HEK293 (cell line): ENCODE measurements at regions not wholly inside any gene's neighbourhood (a gene's known extent, or its start where the extent isn't known, plus 50 kb on each side); places are given as distances from the start of the nearest gene placed in this dataset.

Source experiments
- CTCF ChIA-PET: fragments of 350-600 bp; formaldehyde crosslinking; extraction: SDS; loops from one replicate; lab custom pipeline; 2021; ENCODE audit warnings: antibody characterized with exemption; lab: Yijun Ruan, JAX
- POLR2A ChIA-PET: fragments of 300-600 bp; formaldehyde crosslinking; extraction: SDS; loops from one replicate; lab custom pipeline; 2020; ENCODE audit warnings: antibody characterized with exemption, inconsistent platforms; lab: Yijun Ruan, JAX
- H3K27ac ChIP-seq: fragments of 200-500 bp; sonication (Bioruptor generic); 2 replicates; pipeline ENCODE4 v1.5.1; 2014; ENCODE audit warnings: low read depth, low read length, control low read depth, inconsistent platforms; ENCODE audit errors: extremely low read depth
- H3K36me3 ChIP-seq, 2 experiments: fragments of 200-500 bp in 1 of 2; sonication (Bioruptor generic) in 1 of 2; 1 replicate in 1 of 2; 2 replicates in 1 of 2; pipeline ENCODE4 v1.5.1; 2014 to 2017; ENCODE audit warnings: inconsistent platforms in 2 of 2, low read length in 2 of 2; ENCODE audit not compliant: control insufficient read depth in 2 of 2, insufficient read depth in 1 of 2
- H3K4me1 ChIP-seq: fragments of 200-500 bp; sonication (Bioruptor generic); 2 replicates; pipeline ENCODE4 v1.5.1; 2014; ENCODE audit warnings: mild to moderate bottlenecking, low read length, inconsistent platforms; ENCODE audit not compliant: control insufficient read depth, insufficient read depth
- H3K4me3 ChIP-seq: 2 replicates; pipeline ENCODE4 v1.5.1; 2011; ENCODE audit warnings: low read depth, mild to moderate bottlenecking, control low read depth, low read length, moderate library complexity
- H3K9me3 ChIP-seq: fragments of 200-500 bp; sonication (Bioruptor generic); 2 replicates; pipeline ENCODE4 v1.5.1; 2014; ENCODE audit warnings: low read depth, low read length, inconsistent platforms; ENCODE audit not compliant: control insufficient read depth, insufficient read depth
- KLF10 ChIP-seq: fragments of 450-650 bp; IDR thresholded peaks from 2 replicates; pipeline ENCODE4 v1.5.1; 2018; ENCODE audit warnings: missing biosample characterization, mild to moderate bottlenecking, missing genetic modification characterization
- OSR2 ChIP-seq: fragments of 450-650 bp; formaldehyde crosslinking; IDR thresholded peaks from 2 replicates; pipeline ENCODE4 v1.5.1; 2016; ENCODE audit warnings: missing biosample characterization, missing genetic modification characterization
- PRDM4 ChIP-seq: fragments of 450-650 bp; formaldehyde crosslinking; IDR thresholded peaks from 2 replicates; pipeline ENCODE4 v1.5.1; 2017; ENCODE audit warnings: missing biosample characterization, missing genetic modification characterization
- SP3 ChIP-seq: fragments of 450-650 bp; formaldehyde crosslinking; IDR thresholded peaks from 2 replicates; pipeline ENCODE4 v1.5.1; 2016; ENCODE audit warnings: missing biosample characterization, missing genetic modification characterization
- SP7 ChIP-seq: fragments of 450-650 bp; formaldehyde crosslinking; IDR thresholded peaks from 2 replicates; pipeline ENCODE4 v1.5.1; 2016; ENCODE audit warnings: missing biosample characterization, missing genetic modification characterization
- YY2 ChIP-seq: fragments of 450-650 bp; formaldehyde crosslinking; IDR thresholded peaks from 2 replicates; pipeline ENCODE4 v1.5.1; 2016; ENCODE audit warnings: missing biosample characterization, missing genetic modification characterization
- ZBTB44 ChIP-seq: fragments of 450-650 bp; IDR thresholded peaks from 2 replicates; pipeline ENCODE4 v1.5.1; 2018; ENCODE audit warnings: missing biosample characterization, mild to moderate bottlenecking, missing genetic modification characterization
- ZBTB7A ChIP-seq: fragments of 450-650 bp; formaldehyde crosslinking; IDR thresholded peaks from 2 replicates; pipeline ENCODE4 v1.5.1; 2016; ENCODE audit warnings: low read depth, missing biosample characterization, missing genetic modification characterization
- ZBTB8A ChIP-seq: fragments of 450-650 bp; formaldehyde crosslinking; IDR thresholded peaks from 2 replicates; pipeline ENCODE4 v1.5.1; 2016; ENCODE audit warnings: missing biosample characterization, missing genetic modification characterization
- ZNF10 ChIP-seq: fragments of 450-650 bp; formaldehyde crosslinking; IDR thresholded peaks from 2 replicates; pipeline ENCODE4 v1.5.1; 2017; ENCODE audit warnings: missing biosample characterization, missing genetic modification characterization
- ZNF18 ChIP-seq: fragments of 450-650 bp; formaldehyde crosslinking; IDR thresholded peaks from 2 replicates; pipeline ENCODE4 v1.5.1; 2016; ENCODE audit warnings: missing biosample characterization, missing genetic modification characterization
- ZNF221 ChIP-seq: fragments of 450-650 bp; formaldehyde crosslinking; IDR thresholded peaks from 2 replicates; pipeline ENCODE4 v1.5.1; 2017; ENCODE audit warnings: missing biosample characterization, missing genetic modification characterization, borderline replicate concordance
- ZNF362 ChIP-seq: fragments of 450-650 bp; formaldehyde crosslinking; IDR thresholded peaks from 2 replicates; pipeline ENCODE4 v1.5.1; 2016; ENCODE audit warnings: missing biosample characterization, missing genetic modification characterization
- ZNF394 ChIP-seq: fragments of 450-650 bp; formaldehyde crosslinking; IDR thresholded peaks from 2 replicates; pipeline ENCODE4 v1.5.1; 2016; ENCODE audit warnings: missing biosample characterization, missing genetic modification characterization, mild to moderate bottlenecking, moderate library complexity, borderline replicate concordance
- ZNF514 ChIP-seq: fragments of 450-650 bp; formaldehyde crosslinking; IDR thresholded peaks from 2 replicates; pipeline ENCODE4 v1.5.1; 2016; ENCODE audit warnings: missing biosample characterization, missing genetic modification characterization
- ZNF555 ChIP-seq: fragments of 450-650 bp; formaldehyde crosslinking; conservative IDR thresholded peaks from 2 replicates; pipeline ENCODE4 v1.5.1; 2017; ENCODE audit warnings: missing biosample characterization, mild to moderate bottlenecking, missing genetic modification characterization, inconsistent platforms
- ZNF558 ChIP-seq: fragments of 450-650 bp; formaldehyde crosslinking; IDR thresholded peaks from 2 replicates; pipeline ENCODE4 v1.5.1; 2016; ENCODE audit warnings: missing biosample characterization, missing genetic modification characterization
- ZNF629 ChIP-seq: fragments of 450-650 bp; formaldehyde crosslinking; IDR thresholded peaks from 2 replicates; pipeline ENCODE4 v1.5.1; 2017; ENCODE audit warnings: missing biosample characterization, missing genetic modification characterization
- ZNF658 ChIP-seq: fragments of 450-650 bp; formaldehyde crosslinking; IDR thresholded peaks from 2 replicates; pipeline ENCODE4; 2016; ENCODE audit warnings: missing biosample characterization, missing genetic modification characterization
- ZNF704 ChIP-seq: fragments of 450-650 bp; formaldehyde crosslinking; IDR thresholded peaks from 2 replicates; pipeline ENCODE4 v1.5.1; 2016; ENCODE audit warnings: missing biosample characterization, missing genetic modification characterization
- ZNF785 ChIP-seq: fragments of 450-650 bp; formaldehyde crosslinking; IDR thresholded peaks from 2 replicates; pipeline ENCODE4 v1.5.1; 2016; ENCODE audit warnings: missing biosample characterization, missing genetic modification characterization
- ZNF791 ChIP-seq: fragments of 450-650 bp; formaldehyde crosslinking; IDR thresholded peaks from 2 replicates; pipeline ENCODE4 v1.5.1; 2016; ENCODE audit warnings: missing biosample characterization, missing genetic modification characterization

GRCh38 chr4:179195887-179196286, 1753.7 kb upstream of the AGA start:
- ChIA-PET POLR2A (no interaction called here), CTCF (no interaction called here)
- Histone ChIP-seq H3K27ac (no peak overlapping the region), H3K4me3 (no peak overlapping the region), H3K4me1 (no peaks in the 10 kb centered on the region), H3K9me3 (no peaks in the 10 kb centered on the region), H3K36me3 (no peaks in the 10 kb centered on the region)
- TF ChIP-seq ZBTB7A (tag by site-specific recombination) = no peak
- TF ChIP-seq ZBTB8A (tag by site-specific recombination) = no peak
- TF ChIP-seq ZNF18 = no peak
- no peak for TF ChIP-seq OSR2 (tag by site-specific recombination)
- no peak for TF ChIP-seq ZNF394 (tag by site-specific recombination)
- TF ChIP-seq SP3 (tag by site-specific recombination) = no peak
- no peak for TF ChIP-seq KLF10 (tag by site-specific recombination)
- TF ChIP-seq ZNF221 (tag by site-specific recombination) = no peak
- no peak for TF ChIP-seq ZNF658 (tag by site-specific recombination)
- TF ChIP-seq YY2 (tag by site-specific recombination) = no peak
- no peak for TF ChIP-seq ZBTB44 (tag by site-specific recombination)
- TF ChIP-seq ZNF555 (tag by site-specific recombination) = no peak
- no peak for TF ChIP-seq ZNF629 (tag by site-specific recombination)
- TF ChIP-seq ZNF791 = no peak
- no peak for TF ChIP-seq ZNF704 (tag by site-specific recombination)
- no peak for TF ChIP-seq SP7 (tag by site-specific recombination)
- no peak for TF ChIP-seq PRDM4 (tag by site-specific recombination)
- TF ChIP-seq ZNF10 (tag by site-specific recombination) = no peak
- no peak for TF ChIP-seq ZNF785 (tag by site-specific recombination)

- TF ChIP-seq ZNF558 (tag by site-specific recombination) = no peak
- TF ChIP-seq ZNF362 (tag by site-specific recombination) = no peak
- no peak for TF ChIP-seq ZNF514 (tag by site-specific recombination)
- TF ChIP-seq SP7 (tag by site-specific recombination) = no peak
Measured at GRCh38 chr4:179196511-179196910, 1754.3 kb upstream of the AGA start.

More at GRCh38 chr4:179196511-179196910, 1754.3 kb upstream of the AGA start:
- ChIA-PET POLR2A (no interaction called here), CTCF (no interaction called here)
- H3K36me3 ChIP-seq = no peaks in the 10 kb centered on the region
- no peaks in the 10 kb centered on the region for H3K4me1 ChIP-seq
- H3K9me3 ChIP-seq = no peaks in the 10 kb centered on the region
- H3K27ac ChIP-seq = no peak overlapping the region
- no peak overlapping the region for H3K4me3 ChIP-seq
